MM.1S (cell line): ENCODE measurements at regions not wholly inside any gene's neighbourhood (a gene's known extent, or its start where the extent isn't known, plus 50 kb on each side); places are given as distances from the start of the nearest gene placed in this dataset.

Experiments
- CTCF ChIP-seq: fragments of 300-600 bp; sonication (generic); IDR thresholded peaks from 2 replicates; pipeline ENCODE4 v1.5.1; 2016; ENCODE audit warnings: antibody characterized with exemption, low read length, mixed read lengths
- EZH2 ChIP-seq: fragments of 300-600 bp; sonication (generic); optimal IDR thresholded peaks from 2 replicates; pipeline ENCODE3; 2017; ENCODE audit warnings: low read depth, mild to moderate bottlenecking, antibody characterized with exemption, low read length, mixed read lengths
- EZH2phosphoT487 ChIP-seq: fragments of 300-600 bp; sonication (generic); IDR thresholded peaks from 2 replicates; pipeline ENCODE4 v1.6.1; 2018; ENCODE audit warnings: antibody characterized with exemption, low read length

- TF ChIP-seq CTCF (no peak), EZH2 (no peak), EZH2phosphoT487 (no peak)
These were observed 677.9 kb downstream of the MATN1 start for GRCh38 chr1:30045304-30046090.
